NCI-H187 (cell line): ENCODE measurements at regions not wholly inside any gene's neighbourhood (a gene's known extent, or its start where the extent isn't known, plus 50 kb on each side); places are given as distances from the start of the nearest gene placed in this dataset.

Experiments used
- DNase-seq, 2 experiments: peaks; one replicate each; lab custom pipeline; 2025; lab: John Stamatoyannopoulos, UW

- no peak for DNase-seq
Observed at GRCh38 chr15:66906668-66907614, 158.5 kb upstream of the SMAD3 start.

GRCh38 chr15:66907826-66908743, 157.3 kb upstream of the SMAD3 start:
- DNase-seq = no peak

GRCh38 chr15:66908744-66909095, 156.7 kb upstream of the SMAD3 start:
- no peak for DNase-seq

- no peak for DNase-seq
Observed at GRCh38 chr15:66909381-66909890, 156.0 kb upstream of the SMAD3 start.

GRCh38 chr15:66911131-66911700, 154.2 kb upstream of the SMAD3 start:
- DNase-seq = no peak

- no peak for DNase-seq
Observed at GRCh38 chr15:66912001-66912400, 153.4 kb upstream of the SMAD3 start.

- DNase-seq = no peak
Observed at GRCh38 chr15:66912441-66912840, 153.0 kb upstream of the SMAD3 start.

GRCh38 chr15:66917904-66918448, 147.4 kb upstream of the SMAD3 start:
- no peak for DNase-seq

GRCh38 chr15:66919421-66919820, 146.0 kb upstream of the SMAD3 start:
- no peak for DNase-seq

GRCh38 chr15:66921319-66921915, 144.0 kb upstream of the SMAD3 start:
- no peak for DNase-seq

- no peak for DNase-seq
Observed at GRCh38 chr15:66922608-66923007, 142.8 kb upstream of the SMAD3 start.

GRCh38 chr15:66923438-66923881, 141.9 kb upstream of the SMAD3 start:
- DNase-seq = no peak

GRCh38 chr15:66924889-66925288, 140.5 kb upstream of the SMAD3 start:
- DNase-seq = no peak

GRCh38 chr15:66925721-66926120, 139.7 kb upstream of the SMAD3 start:
- DNase-seq = no peak

GRCh38 chr15:66927201-66928077, 138.0 kb upstream of the SMAD3 start:
- no peak for DNase-seq

- no peak for DNase-seq
Observed at GRCh38 chr15:66928101-66928500, 137.3 kb upstream of the SMAD3 start.

- no peak for DNase-seq
Observed at GRCh38 chr15:66928784-66929183, 136.6 kb upstream of the SMAD3 start.

- no peak for DNase-seq
Observed at GRCh38 chr15:66929843-66930402, 135.5 kb upstream of the SMAD3 start.

- DNase-seq = no peak
Observed at GRCh38 chr15:66931768-66932633, 133.4 kb upstream of the SMAD3 start.
